ENCODE measurements at regions not wholly inside any gene's neighbourhood (a gene's known extent, or its start where the extent isn't known, plus 50 kb on each side); places are given as distances from the start of the nearest gene placed in this dataset.

DNA sequence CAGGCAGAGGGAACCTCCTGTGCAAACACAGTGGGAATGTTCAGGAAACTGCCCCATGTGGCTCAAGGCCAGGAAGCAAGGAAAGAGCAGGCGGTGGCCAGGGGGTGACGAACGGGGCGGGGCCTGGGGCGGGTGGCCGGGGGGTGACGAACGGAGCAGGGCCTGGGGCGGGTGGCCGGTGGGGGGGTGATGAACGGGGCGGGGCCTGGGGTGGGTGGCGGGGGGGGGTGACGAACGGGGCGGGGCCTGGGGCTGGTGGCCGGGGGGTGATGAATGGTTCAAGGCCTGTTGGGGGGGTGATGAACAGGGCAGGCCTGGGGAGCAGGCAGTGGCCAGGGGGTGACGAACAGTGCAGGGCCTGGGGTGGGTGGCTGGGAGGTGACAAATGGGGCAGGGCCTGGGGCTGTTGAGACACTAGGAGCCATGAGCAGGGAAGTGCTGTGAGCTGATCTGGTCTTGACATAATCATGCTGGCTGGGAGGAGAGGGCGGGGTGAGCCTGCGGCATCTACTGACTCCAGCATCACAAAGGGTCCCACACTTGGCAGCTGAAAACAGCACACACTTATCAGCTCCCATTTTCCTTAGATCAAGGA, 62.7 kb upstream of the FBRSL1 start:
- TF ChIP-seq, protein P1, sequence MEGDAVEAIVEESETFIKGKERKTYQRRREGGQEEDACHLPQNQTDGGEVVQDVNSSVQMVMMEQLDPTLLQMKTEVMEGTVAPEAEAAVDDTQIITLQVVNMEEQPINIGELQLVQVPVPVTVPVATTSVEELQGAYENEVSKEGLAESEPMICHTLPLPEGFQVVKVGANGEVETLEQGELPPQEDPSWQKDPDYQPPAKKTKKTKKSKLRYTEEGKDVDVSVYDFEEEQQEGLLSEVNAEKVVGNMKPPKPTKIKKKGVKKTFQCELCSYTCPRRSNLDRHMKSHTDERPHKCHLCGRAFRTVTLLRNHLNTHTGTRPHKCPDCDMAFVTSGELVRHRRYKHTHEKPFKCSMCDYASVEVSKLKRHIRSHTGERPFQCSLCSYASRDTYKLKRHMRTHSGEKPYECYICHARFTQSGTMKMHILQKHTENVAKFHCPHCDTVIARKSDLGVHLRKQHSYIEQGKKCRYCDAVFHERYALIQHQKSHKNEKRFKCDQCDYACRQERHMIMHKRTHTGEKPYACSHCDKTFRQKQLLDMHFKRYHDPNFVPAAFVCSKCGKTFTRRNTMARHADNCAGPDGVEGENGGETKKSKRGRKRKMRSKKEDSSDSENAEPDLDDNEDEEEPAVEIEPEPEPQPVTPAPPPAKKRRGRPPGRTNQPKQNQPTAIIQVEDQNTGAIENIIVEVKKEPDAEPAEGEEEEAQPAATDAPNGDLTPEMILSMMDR (IDR thresholded peaks at IDR 0.05): no peak
- TF ChIP-seq POLR2A (IDR thresholded peaks at IDR 0.05) (no peak), POLR2AphosphoS5 (IDR thresholded peaks at IDR 0.05) (no peak)
